ENCODE measurements at regions not wholly inside any gene's neighbourhood (a gene's known extent, or its start where the extent isn't known, plus 50 kb on each side); places are given as distances from the start of the nearest gene placed in this dataset.
"Not testable (repeated sequence)": the region's sequence is repeated elsewhere in the genome, so short reads cannot be mapped to it uniquely, and the experiment has no call there.

- DNase-seq (ENCODE audit: low spot score): no peak
Measured at GRCh38 chr11:93032580-93032979, 63.1 kb downstream of the MTNR1B start.

DNA sequence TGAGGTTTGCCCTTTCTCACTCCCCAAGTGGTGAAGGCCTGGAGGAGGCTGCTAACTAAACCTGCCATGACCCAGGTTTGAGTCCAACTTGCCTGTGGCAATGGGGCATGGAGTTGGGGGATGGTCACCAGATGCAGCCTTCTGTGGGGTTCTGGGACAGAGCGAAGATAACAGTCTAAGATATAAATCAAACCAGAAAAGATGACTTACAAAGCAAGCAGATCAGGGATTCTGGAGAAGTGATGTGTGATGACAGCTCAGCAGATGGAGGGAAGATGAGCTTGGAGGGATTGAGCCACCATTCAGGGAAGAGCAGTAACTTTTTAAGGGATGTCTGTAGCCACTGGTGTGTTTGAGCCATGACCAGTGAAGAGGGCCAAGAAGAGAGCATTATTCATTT lies 63.6 kb downstream of the MTNR1B start:
- DNase-seq (ENCODE audit: low spot score): no peak

- DNase-seq (ENCODE audit: low spot score): peak; percentile 66
Measured at GRCh38 chr11:93034031-93034722, 64.7 kb downstream of the MTNR1B start.

- DNase-seq (ENCODE audit: low spot score): no peak
Measured at GRCh38 chr11:93034723-93035039, 65.2 kb downstream of the MTNR1B start.

DNA sequence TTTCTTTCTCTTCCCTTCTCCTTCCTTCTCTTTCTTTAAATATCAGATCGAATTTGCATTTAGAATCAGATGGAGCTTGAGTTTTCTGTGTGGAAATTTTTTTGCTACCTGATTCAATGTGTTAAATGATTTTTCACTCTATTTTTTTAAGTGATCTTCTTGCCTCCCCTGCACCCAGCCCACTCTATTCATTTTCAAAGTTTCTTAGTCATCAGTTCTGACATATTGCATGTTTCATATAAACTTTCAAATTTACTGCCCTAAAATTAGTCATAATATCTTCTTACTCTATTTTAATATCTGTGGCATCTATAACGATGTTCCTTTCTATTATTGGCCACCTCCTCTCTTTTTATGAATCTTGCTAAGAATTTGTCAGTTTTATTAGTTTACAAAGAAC lies 69.1 kb downstream of the MTNR1B start:
- DNase-seq (ENCODE audit: low spot score): no peak

GRCh38 chr11:93039531-93040240 lies 70.2 kb downstream of the MTNR1B start:
- DNase-seq (ENCODE audit: low spot score): no peak

GRCh38 chr11:93041682-93042081 lies 72.2 kb downstream of the MTNR1B start:
- no peak for DNase-seq (ENCODE audit: low spot score)

DNA sequence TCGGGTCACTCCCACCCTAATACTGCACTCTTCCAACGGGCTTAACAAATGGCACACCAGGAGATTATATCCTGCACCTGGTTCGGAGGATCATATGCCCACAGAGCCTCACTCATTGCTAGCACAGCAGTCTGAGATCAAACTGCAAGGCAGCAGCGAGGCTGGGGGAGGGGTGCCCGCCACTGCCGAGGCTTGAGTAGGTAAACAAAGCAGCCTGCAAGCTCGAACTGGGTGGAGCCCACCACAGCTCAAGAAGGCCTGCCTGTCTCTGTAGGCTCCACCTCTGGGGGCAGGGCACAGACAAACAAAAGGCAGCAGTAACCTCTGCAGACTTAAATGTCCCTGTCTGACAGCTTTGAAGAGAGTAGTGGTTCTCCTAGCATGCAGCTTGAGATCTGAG lies 73.7 kb downstream of the MTNR1B start:
- DNase-seq (ENCODE audit: low spot score): not testable (repeated sequence)

GRCh38 chr11:93049740-93050139 lies 80.3 kb downstream of the MTNR1B start:
- DNase-seq (ENCODE audit: low spot score): no peak

DNA sequence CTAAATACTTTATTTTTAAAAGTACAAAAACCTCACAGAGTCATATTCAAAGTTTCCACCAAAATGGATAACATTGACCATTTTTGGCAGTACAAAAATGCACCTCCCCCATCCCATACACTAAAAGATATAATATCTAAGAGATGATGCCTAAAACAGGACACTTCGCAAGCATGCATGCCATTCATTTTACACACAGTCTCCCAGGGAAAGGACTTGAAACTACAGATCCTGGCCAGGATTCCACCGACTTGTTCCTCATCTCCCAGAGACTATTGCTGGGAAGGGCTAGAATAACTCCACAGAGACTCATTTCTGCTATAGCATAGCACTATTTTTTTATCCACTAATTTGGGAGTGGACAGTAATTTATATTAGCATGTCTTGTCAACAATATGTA lies 81.7 kb downstream of the MTNR1B start:
- no peak for DNase-seq (ENCODE audit: low spot score)

DNA sequence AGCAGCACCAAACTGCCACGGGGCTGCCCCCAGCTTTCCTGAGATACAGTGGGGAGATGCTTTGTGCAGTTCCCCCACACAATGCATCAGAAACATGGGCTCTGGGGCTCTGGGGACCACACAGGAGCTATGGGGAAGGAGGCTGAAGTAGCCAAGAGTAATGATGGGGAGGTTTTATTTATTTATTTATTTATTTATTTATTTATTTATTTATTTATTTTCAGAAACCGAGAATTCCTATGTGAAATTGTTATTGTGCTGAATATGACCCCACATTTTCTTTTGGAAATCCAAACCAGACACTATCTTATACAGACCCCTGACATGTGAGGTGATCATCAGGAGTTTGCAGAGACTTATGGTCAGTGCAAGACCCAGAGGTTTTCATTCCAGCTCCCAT lies 84.4 kb downstream of the MTNR1B start:
- no peak for DNase-seq (ENCODE audit: low spot score)

GRCh38 chr11:93054279-93054678 lies 84.8 kb downstream of the MTNR1B start:
- DNase-seq (ENCODE audit: low spot score): no peak

DNA sequence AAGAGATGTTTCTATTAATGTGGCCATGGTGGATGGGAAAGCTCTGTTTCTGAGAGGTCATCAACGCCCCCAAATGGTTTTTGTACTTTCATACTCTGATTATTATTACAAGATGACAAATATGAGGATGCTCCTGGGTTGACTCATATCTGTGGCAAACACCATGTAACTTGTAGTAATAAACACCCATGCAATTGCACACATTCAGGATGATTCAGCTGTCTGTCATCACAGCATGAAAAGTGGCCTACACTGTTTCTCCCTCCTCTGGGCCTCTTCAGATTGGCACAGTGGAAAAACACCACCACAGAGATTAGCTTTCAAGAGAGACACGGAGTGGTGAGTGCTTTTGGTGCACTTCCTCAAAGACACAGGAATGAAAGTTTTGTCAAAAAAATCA lies 85.4 kb downstream of the MTNR1B start:
- DNase-seq (ENCODE audit: low spot score): no peak

GRCh38 chr11:93059117-93059957 lies 89.9 kb downstream of the MTNR1B start:
- DNase-seq (ENCODE audit: low spot score): no peak

DNA sequence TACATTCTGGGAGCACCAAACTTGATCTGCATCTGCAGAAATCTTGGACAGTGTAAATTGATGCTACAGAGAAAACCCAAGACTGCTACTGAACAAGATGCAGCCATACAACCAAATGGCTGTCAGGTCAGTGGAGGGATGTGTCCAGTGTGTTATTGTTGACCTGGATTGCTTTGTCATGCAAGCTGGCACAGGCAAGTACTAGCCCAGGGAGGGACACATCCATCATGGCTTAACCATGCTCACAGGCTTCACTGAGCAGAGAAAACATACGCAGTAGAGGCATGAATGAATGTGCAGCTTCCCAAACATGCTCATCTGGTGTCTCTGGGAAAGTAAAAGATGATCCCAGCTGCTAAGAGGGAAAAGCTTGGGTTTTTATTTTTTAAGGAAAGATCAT lies 93.6 kb downstream of the MTNR1B start:
- DNase-seq (ENCODE audit: low spot score): no peak

GRCh38 chr11:93065074-93065674 lies 95.7 kb downstream of the MTNR1B start:
- DNase-seq (ENCODE audit: low spot score): not testable (repeated sequence)

- DNase-seq (ENCODE audit: low spot score): no peak
Measured at GRCh38 chr11:93067881-93068390, 98.5 kb downstream of the MTNR1B start.

- DNase-seq (ENCODE audit: low spot score): no peak
Measured at GRCh38 chr11:93072229-93072914, 102.9 kb downstream of the MTNR1B start.

- no peak for DNase-seq (ENCODE audit: low spot score)
Measured at GRCh38 chr11:93073026-93073425, 103.6 kb downstream of the MTNR1B start.

DNA sequence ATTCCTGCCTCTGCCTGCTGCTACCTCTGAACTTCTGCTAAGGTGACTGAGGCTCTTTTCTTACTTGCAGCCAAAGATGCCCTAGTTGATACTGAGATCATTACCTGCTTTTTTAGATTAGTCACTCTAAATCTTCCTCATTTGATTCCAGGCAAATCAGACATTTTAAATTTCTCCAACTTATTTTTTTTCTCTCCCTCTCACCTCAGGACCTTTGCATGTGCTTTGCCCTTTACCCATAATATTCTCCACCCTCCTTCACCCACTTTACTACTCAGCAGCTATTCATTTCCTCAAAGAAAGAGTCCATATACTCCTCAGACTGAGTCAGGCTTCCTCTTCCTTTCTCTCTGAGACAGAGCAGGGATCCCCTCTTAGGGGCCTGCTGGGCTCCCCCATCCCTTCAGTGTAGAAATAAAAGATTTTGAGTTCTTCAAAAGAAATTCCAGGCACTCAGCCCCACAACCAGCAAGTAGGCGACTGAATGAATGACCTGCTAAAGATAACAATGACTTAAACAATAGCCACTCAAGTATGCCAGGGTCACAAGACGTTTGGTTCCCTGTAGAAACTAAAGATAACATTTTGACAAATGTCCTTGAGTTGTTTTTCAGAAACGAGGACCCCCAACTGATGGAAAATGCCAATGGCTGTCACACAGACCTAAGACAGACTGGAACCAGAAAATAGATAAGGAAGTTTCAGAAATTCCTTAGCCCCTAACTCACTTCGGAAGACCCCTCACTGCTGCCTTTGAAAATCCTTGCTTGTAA lies 104.2 kb downstream of the MTNR1B start:
- DNase-seq (ENCODE audit: low spot score): no peak

- no peak for DNase-seq (ENCODE audit: low spot score)
Measured at GRCh38 chr11:93074352-93074751, 104.9 kb downstream of the MTNR1B start.

Data from mucosa of gallbladder (tissue), 1 donor.